Dedifferentiated amniotic fluid mesenchymal stem cell (primary cell): ENCODE measurements at regions not wholly inside any gene's neighbourhood (a gene's known extent, or its start where the extent isn't known, plus 50 kb on each side); places are given as distances from the start of the nearest gene placed in this dataset.

Experiments
- DNase-seq: peaks from one replicate; pipeline ENCODE4 v3.0.0-alpha.2; 2016; ENCODE audit errors: extremely low spot score

- no peak for DNase-seq
Observed at GRCh38 chr14:97206916-97207315, 409.7 kb downstream of the VRK1 start.

GRCh38 chr14:97210202-97210601 lies 413.0 kb downstream of the VRK1 start:
- DNase-seq: no peak

GRCh38 chr14:97212399-97212798 lies 415.2 kb downstream of the VRK1 start:
- no peak for DNase-seq

GRCh38 chr14:97213720-97214119 lies 416.5 kb downstream of the VRK1 start:
- DNase-seq: no peak

GRCh38 chr14:97215263-97215969 lies 418.2 kb downstream of the VRK1 start:
- no peak for DNase-seq

GRCh38 chr14:97217111-97217885 lies 420.1 kb downstream of the VRK1 start:
- no peak for DNase-seq

- DNase-seq: no peak
Observed at GRCh38 chr14:97218274-97218673, 421.1 kb downstream of the VRK1 start.

GRCh38 chr14:97218691-97219430 lies 421.7 kb downstream of the VRK1 start:
- DNase-seq: no peak

- no peak for DNase-seq
Observed at GRCh38 chr14:97219431-97220017, 422.3 kb downstream of the VRK1 start.

- DNase-seq: no peak
Observed at GRCh38 chr14:97221572-97222285, 424.5 kb downstream of the VRK1 start.

GRCh38 chr14:97224016-97224415 lies 426.8 kb downstream of the VRK1 start:
- DNase-seq: no peak

GRCh38 chr14:97230051-97230450 lies 432.9 kb downstream of the VRK1 start:
- DNase-seq: no peak

GRCh38 chr14:97233319-97233985 lies 436.3 kb downstream of the VRK1 start:
- no peak for DNase-seq

GRCh38 chr14:97246648-97247047 lies 449.5 kb downstream of the VRK1 start:
- DNase-seq: no peak

GRCh38 chr14:97248973-97249372 lies 451.8 kb downstream of the VRK1 start:
- DNase-seq: no peak

- no peak for DNase-seq
Observed at GRCh38 chr14:97250931-97251330, 453.7 kb downstream of the VRK1 start.

GRCh38 chr14:97251491-97252155 lies 454.4 kb downstream of the VRK1 start:
- no peak for DNase-seq

- no peak for DNase-seq
Observed at GRCh38 chr14:97253756-97254155, 456.6 kb downstream of the VRK1 start.

GRCh38 chr14:97262336-97262735 lies 465.2 kb downstream of the VRK1 start:
- DNase-seq: no peak

GRCh38 chr14:97264516-97265230 lies 467.5 kb downstream of the VRK1 start:
- no peak for DNase-seq
